HG02852 (cell line): ENCODE measurements at regions not wholly inside any gene's neighbourhood (a gene's known extent, or its start where the extent isn't known, plus 50 kb on each side); places are given as distances from the start of the nearest gene placed in this dataset.

Experiments
- ATAC-seq: cut with Tn5 transposase; IDR thresholded peaks from one replicate; pipeline ENCODE4 v1.9.1; 2021; ENCODE audit warnings: mild to moderate bottlenecking, moderate library complexity; ENCODE audit not compliant: unreplicated experiment

DNA sequence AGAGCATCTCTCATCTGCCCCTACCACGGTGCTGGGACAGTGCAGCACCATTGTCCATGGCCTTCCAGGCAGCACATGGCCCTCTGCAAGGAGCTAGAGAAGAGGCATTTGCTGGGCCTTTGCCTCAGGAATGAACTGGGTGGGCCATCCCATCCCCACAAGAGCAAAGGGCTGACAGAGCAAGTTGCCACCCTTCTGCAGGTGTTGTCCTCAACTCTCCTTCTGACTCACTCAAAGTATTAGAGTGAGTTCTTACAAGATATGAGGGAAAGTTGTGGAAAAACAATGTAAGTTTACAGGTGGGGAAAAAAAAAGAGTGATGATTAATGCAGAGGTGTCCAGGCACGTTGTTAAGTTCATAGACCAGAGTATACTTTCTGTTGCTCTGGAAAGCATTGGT lies 261.2 kb downstream of the SKIDA1 start:
- no peak for ATAC-seq

DNA sequence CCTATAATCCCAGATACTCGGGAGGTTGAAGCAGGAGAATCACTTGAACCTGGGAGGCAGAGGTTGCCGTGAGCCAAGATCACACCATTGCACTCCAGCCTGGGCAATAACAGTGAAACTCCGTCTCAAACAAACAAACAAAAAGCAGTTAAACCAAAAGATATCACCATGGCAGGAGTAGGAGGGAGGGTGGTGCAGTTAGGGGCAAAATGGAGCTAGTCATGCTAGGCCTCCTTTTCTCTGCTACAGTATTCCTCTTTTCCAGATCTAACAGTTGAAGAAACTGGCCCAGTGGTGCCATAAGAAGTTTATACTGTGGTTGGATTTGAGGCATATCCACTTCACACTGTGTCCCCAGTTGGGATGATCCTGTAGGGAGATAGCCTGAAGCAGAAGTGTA lies 261.6 kb downstream of the SKIDA1 start:
- ATAC-seq, result no peak

DNA sequence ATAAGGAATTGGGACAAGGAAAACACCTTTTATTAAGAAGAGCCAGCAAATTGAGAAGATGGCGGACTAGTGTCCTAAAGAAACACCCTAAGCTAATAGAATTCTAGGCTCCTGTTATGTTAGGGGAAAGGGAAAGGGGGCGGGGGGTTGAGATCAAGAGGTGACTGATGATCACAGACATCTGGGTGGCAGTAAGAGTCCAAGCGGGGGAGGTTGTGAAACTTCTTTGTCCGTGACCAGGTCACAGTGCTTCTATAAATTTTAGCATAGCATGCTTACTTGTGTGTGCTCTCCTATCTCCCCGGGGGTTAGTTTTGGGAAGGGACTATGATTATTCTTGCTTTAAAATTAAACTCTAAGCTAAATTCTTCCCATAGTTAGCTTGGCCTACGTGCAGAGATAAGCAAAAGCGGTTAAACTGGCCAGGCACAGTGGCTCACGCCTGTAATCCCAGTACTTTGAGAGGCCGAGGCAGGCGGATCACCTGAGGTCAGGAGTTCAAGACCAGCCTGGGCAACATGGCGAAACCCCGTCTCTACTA lies 262.1 kb downstream of the SKIDA1 start:
- ATAC-seq, result no peak

DNA sequence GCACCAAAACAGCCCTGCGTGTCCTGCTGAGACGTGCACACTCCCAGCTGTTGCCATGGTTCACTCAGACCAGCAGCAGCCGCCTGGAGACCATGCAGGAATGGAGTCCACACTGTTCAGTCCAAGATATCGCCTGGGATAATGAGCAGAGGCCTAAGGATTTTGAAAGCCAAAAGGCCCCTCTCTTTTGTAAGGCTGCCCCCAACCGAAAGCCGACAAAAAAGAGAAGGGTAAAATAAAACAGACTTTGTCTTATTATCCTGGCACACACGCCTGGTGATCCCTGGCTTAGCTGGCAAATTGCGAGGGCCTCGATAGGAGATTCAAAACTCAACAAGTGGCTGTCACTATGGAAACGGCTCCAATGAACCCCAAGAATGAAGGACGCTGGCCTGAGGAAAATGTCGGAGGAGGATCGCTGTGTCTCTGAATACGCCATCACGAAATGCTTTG lies 263.6 kb downstream of the SKIDA1 start:
- no peak for ATAC-seq

DNA sequence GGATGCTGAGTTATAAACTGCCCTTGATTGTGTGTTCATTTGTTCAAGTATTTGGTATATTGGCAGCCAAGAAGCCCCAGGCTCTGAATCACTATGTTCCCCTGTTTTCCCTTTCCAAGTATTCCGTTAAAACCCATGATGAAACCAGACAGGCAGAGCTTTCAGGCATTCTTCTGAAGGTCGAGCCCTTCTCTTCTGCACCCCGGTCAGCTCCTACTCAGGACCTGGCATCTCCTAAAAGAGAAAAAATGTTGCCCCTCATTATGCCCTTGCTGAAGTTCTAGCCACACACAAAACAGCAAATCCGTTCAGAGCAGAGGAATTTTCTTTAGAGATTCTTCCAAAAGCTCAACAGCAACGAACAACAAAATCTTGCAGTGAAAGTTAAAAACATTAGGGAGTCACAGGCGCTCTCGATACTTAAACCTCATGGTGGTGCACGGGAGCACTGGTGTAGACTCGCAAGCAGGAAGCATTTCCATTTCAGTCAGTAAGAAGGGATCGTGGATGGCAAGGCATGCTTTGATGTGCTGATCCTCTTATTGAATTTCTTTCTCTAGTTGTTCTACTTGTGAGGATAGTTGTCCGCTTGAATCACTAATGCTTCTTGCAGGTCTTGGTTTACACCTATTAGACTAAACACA lies 264.9 kb downstream of the SKIDA1 start:
- ATAC-seq, result no peak

DNA sequence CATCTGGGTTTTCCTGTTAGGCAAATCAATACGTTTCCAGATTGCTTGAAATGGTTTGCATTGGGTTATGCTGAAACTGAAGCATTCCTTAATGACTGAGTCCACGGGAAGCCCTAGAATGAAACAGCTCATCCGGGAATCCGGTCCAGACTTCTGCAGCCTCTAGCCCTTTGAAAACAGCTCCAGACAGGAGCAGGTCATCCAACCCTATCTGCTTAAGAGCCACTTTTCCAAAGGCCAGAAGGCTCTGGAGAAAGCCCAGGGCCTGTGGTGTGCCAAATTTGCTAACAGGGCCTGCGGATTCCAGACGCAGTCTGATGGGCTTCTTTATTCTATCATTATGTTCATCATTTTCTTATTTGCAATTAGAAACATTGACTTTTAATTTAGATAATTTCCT lies 265.4 kb downstream of the SKIDA1 start:
- no peak for ATAC-seq

DNA sequence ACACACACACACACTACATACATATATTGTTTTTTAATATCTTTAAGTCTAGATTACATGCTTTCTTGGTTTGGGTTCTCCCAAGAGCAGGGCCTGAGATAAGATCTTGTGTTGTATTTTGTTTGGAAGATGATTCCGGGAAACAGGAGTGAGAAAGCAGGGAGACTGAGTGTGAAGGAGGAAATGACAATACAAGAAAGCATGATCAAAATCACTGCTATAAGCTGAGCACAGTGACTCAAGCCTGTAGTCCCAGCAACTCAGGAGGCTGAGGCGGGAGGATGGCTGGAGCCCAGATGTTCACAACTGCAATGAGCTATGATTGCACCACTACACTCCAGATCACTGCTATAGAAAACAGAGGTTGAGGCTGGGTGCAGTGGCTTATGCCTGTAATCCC lies 267.6 kb downstream of the SKIDA1 start:
- no peak for ATAC-seq

DNA sequence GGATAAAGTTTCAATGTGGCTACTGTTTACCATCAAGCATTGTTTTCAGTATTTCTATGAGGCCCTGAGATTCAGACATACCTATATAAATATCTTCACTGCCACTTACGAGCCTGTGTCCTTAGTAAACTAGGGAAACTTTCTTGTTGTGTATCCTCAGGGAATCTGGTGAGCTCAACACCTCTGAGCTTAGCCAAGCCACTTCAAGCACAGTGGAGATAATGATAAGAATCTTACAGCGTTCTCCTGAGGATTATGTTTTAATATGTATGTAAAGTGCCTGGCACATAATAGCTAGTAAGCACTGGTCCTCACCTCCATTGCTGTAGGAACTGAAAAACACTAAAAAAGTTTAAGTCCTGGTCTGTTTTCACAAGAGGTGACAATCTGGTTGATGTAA lies 268.3 kb downstream of the SKIDA1 start:
- no peak for ATAC-seq

DNA sequence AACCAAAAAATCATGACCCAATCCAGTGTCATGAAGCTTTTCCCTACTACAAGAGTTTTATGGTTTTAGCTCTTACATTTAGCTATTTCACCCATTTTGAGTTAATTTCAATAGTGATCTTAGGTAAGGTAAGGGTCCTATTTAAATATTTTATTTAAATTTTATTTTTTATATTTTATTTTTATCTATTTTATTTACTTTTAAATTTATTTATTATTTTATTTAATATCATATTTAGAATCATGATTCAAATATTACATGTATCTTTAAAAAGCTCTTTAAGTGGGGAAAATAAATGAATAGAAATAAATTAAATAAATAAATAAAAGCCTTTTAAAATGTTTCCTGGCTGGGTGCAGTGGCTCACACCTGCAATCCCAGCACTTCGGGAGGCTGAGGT lies 276.0 kb downstream of the SKIDA1 start:
- no peak for ATAC-seq

DNA sequence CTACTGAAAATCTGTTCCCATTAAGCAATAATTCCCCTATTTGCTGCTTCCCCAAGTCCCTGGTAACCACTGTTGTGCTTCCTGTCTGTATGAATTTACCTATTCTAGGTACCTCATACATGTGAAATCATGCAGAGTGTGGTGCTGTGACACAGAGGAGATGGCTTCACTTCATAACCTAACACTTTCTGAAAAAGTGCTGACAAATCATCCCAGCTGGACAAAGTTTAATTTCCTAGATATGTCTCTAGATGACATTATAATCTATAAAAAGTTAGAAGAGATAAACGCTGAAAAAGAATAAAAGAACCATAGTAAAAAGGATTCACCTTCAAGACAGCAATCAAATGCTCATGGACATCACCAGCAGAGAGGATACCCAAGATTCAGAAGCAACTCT lies 277.9 kb downstream of the SKIDA1 start:
- ATAC-seq, result no peak

DNA sequence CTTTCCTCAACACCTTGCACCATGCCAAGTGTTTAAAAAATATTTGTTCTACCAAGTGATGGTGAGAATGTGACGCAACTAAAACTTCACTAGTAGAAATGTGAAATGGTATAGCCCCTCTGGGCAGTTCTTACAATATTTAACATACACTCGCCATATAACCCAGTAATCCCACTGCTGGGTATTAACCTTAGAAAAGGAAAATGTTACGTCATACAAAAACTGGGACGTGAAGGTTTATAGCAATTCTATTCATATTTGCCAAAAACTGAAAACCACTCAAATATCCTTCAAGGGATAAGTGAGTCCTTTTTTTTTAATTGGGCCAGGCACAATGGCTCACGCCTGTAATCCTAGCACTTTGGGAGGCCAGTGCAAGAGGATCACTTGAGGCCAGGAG lies 279.3 kb downstream of the SKIDA1 start:
- ATAC-seq, result no peak

DNA sequence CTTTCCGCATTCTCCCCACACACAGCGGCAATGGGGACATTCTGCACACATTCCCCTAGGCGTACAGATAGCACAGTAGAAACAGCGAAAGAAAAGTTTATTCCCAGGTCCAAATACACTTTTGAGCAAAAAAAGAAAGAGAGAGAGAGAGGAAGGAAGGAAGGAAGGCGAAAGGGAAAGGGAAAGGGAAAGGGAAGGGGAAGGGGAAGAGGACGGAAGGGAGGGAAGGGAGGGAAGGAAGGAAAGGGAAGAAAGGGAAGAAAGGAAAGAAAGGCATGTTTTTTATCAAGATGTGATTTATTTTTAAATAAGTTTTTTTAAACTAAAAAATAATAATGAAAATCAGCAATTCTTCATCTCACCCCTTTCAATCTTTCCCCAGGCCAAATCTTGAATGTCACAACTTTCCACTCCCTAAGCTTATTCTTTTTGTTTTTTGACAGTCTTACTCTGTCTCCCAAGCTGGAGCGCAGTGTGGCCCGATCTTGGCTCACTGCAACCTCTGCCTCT lies 281.7 kb downstream of the SKIDA1 start:
- no peak for ATAC-seq

DNA sequence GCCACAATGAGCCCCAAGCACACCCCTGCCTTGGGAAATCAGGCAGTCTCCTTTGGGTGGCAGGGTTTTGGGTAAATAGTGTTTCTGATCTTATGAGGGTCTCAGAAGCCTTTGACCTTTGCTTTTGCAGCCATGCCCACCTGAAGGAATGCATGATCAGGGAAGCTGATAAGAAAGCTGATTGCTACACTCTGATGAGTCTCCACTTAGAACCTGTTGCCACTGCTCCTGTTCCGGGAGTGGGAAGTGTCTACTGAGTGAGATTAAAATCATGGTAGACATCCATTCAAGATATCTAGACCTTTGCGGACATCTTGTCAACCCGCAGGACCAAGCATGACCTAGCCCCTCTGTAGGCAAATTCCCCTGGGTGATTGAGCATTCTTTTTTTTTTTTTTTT lies 282.6 kb downstream of the SKIDA1 start:
- ATAC-seq, result no peak

DNA sequence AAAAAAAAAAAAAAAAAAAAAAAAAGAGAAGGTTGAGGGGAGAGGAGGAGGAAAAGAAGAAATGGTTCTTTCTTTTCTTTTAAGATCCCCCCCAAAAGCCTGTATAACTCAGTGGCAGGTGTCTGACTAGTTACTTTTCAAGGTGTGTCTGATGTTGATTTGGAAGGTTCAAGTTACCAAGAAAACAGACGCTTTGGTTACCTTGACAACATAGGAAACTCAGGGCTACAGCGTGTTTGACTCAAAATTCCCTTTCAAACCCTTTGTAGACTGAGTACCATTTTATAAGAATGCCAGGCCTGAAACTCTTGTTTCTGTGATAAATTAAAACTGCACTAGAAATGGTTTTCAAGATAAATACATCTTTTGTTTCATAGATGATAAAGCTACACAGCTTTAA lies 286.8 kb downstream of the SKIDA1 start:
- ATAC-seq, result no peak

DNA sequence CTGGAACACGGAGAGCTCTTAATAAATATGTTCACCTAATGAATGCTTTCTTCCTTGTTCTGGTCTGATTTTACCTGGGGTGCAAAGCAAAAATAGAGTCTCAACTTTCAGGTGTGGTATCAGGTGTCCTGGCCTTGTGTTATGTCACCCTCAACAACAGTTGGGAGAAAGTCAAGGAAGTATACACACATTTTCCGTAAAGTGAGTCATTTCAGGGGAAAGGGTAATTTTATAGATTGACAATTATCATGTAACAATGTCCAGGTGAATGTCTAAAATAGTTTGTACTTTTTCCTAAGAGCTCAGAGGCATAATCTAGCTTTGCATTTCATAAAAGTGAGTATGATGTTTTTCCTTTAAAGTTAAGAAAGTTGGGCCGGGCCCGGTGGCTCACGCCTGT lies 287.4 kb downstream of the SKIDA1 start:
- ATAC-seq, result no peak

DNA sequence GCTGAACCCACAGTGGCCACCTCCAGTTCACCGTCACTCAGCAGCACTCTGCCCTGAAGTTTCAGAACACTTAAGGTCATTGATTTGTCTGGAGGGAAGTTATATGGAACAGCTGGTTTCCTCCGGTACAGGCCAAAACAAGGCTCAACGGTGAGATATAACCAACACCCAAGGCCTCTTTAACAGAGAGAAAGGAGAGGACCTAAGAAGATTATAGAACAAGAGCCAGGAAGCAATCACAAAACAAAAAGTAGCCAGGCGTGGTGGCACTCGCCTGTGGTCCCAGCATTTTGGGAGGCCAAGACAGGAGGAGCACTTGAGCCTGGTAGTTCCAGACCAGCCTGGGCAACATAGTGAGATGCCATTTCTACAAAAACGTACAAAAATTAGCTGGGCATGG lies 290.7 kb downstream of the SKIDA1 start:
- no peak for ATAC-seq

DNA sequence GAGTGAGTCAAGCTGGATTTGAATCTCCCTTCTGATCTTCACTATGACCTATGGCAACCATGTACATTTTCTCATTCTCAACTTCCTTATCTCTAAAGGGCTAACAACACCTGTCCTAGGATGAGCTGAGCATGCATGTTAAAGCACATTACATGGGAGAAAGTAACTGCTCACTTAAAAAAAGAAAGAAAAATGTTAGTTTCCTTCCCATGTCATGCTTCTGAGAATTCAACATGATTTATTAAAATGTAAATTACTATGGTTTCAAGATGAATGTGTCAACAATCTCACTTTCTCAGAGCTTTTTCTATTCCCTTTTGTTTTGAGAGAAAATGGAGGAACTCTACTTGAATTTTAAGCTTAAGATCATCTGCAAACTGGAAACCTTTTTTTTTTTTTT lies 295.3 kb downstream of the SKIDA1 start:
- ATAC-seq, result no peak

DNA sequence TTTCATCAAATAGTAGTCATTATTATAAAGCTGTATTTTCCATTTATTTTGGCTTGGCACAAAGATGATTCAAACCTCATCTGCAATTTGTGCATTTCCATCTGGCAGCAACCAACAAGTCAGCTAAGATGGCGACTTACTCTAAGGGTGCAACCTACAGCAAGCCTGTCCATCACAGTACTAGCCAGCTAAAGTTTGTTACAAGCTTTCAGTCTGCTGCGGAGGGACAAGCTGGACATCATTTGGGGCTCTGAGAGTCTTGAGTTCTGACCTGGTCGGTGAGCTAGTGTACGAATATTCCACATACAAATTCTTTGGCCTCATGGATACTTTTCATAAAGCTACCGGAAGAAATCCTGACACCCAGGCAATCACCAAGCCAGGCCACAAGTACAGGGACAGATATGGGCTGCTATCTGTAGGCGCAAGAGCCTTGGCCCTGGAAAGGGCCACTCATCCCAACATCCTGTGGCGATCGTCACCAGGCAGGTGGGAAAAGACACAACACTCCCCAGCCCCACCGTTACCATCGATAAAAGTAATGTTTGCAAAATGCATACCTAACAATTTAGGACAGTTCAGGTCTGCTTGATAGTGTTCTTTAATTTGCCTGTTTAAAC lies 307.6 kb downstream of the SKIDA1 start:
- ATAC-seq, result no peak

DNA sequence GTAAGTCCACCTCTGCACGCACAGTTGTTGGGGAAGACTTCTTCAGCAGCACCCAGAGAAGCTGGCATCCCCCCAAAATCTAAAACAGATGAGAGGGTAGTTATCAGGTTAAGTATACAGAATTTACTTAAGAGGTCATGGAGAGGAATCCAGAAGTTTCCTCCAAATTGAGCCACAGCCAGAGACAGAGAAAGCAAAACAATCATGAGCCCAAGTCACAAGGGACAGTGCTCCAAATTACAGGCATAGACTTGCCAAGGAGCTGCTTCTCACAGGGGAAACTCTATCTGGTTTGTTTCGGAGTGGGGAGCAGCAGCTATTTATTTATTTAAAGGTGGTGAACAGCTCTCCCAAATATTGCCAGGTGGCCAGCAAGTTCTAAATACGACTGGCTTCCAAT lies 308.4 kb downstream of the SKIDA1 start:
- no peak for ATAC-seq

DNA sequence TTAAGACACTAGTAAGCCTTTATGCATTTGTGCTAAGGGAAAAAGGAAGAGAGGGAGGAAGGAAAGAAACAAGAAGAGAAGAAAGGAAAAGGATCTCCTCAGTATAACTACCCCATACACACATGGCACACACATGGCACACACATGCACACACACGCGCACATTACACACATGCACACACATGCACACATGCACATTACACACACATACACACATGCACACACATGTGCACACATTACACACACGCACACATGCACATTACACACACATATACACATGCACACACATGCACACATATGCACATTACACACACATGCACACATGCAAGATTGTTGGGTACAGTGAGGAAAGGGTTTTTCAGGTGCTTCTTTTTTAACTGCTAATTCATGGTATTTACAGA lies 311.2 kb downstream of the SKIDA1 start:
- no peak for ATAC-seq

DNA sequence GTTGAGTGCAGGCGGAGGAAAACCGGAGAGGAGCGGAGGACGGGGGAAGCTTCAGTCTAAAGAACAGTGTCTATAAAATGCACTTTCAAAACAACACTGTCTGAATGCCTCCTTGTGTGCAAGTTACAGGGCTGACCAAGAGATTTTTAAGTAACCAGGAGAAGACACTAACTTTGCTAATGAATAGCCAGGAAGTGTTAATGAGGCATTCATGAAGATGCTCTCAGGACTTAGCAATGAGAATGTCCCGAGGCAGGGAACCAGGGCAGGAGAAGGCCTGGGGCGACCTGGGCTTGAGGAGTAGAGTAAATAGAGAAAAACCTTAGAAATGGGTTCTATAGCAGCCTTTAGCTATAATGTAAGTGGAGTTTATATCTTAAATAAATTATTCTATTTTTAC lies 312.1 kb downstream of the SKIDA1 start:
- ATAC-seq, result no peak

DNA sequence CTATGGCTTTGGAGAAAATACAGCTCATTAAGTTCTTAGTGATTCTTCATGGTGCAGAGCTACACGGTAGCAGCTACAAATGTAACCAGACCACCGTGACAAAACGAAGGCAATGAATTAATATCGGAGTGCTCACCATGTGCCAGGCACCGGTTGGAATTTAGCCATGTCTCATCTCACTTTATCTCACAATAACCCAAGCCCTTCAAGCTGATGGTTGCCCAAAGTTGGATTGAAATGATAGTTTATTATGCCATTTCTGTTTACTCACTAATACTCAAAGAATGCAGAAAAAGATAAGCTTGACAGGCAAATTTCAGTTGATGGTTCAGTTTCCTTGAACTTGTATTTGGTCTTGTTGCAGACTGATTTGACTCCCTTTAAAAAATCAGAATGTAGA lies 312.6 kb downstream of the SKIDA1 start:
- ATAC-seq, result no peak

DNA sequence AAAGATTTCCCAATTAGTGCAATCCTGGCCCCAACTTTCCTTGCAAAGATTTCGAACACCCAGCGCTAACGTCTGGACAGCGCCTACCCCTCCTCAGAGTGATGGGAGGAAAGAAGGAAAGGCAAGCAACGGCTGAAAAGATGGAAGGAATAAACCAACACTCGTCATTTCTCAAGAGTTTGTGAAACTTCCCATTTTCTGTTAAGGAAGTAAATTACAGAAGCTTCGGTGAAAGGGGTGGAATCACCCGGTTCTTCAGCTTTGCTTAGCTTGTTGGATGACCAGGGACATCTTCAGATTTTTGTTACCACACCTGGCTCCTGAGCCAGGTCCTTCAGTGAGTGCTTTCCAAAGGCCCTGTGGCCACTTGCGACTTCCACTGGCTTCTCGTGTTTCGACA lies 313.1 kb downstream of the SKIDA1 start:
- ATAC-seq, result no peak
